NCI-H526 (cell line): ENCODE measurements at regions not wholly inside any gene's neighbourhood (a gene's known extent, or its start where the extent isn't known, plus 50 kb on each side); places are given as distances from the start of the nearest gene placed in this dataset.
"Not testable (repeated sequence)": the region's sequence is repeated elsewhere in the genome, so short reads cannot be mapped to it uniquely, and the experiment has no call there.

Source experiments
- DNase-seq, 2 experiments: peaks; one replicate each; lab custom pipeline; 2025; lab: John Stamatoyannopoulos, UW

GRCh38 chr3:159657176-159657575 lies 331.5 kb upstream of the IL12A start:
- no peak for DNase-seq

GRCh38 chr3:159657629-159658028 lies 331.0 kb upstream of the IL12A start:
- no peak for DNase-seq

GRCh38 chr3:159660326-159660725 lies 328.3 kb upstream of the IL12A start:
- DNase-seq, result no peak

- no peak for DNase-seq
Observed at GRCh38 chr3:159660901-159661300, 327.7 kb upstream of the IL12A start.

- no peak for DNase-seq
Observed at GRCh38 chr3:159662549-159662948, 326.1 kb upstream of the IL12A start.

- DNase-seq, result no peak
Observed at GRCh38 chr3:159664006-159664405, 324.6 kb upstream of the IL12A start.

- no peak for DNase-seq
Observed at GRCh38 chr3:159664653-159665052, 324.0 kb upstream of the IL12A start.

GRCh38 chr3:159667261-159667660 lies 321.4 kb upstream of the IL12A start:
- DNase-seq, result no peak

- no peak for DNase-seq
Observed at GRCh38 chr3:159668461-159668860, 320.2 kb upstream of the IL12A start.

GRCh38 chr3:159668990-159669476 lies 319.6 kb upstream of the IL12A start:
- no peak for DNase-seq

GRCh38 chr3:159669766-159670165 lies 318.9 kb upstream of the IL12A start:
- no peak for DNase-seq

- no peak for DNase-seq
Observed at GRCh38 chr3:159672728-159673688, 315.6 kb upstream of the IL12A start.

- no peak for DNase-seq
Observed at GRCh38 chr3:159674583-159674982, 314.1 kb upstream of the IL12A start.

GRCh38 chr3:159675285-159675684 lies 313.4 kb upstream of the IL12A start:
- no peak for DNase-seq

- DNase-seq, result no peak
Observed at GRCh38 chr3:159679900-159680299, 308.7 kb upstream of the IL12A start.

- not testable (repeated sequence) for DNase-seq
Observed at GRCh38 chr3:159681717-159682116, 306.9 kb upstream of the IL12A start.

GRCh38 chr3:159685801-159686200 lies 302.8 kb upstream of the IL12A start:
- no peak for DNase-seq

GRCh38 chr3:159693226-159693625 lies 295.4 kb upstream of the IL12A start:
- DNase-seq, result no peak

- no peak for DNase-seq
Observed at GRCh38 chr3:159711560-159712333, 276.9 kb upstream of the IL12A start.

- no peak for DNase-seq
Observed at GRCh38 chr3:159721324-159721723, 267.3 kb upstream of the IL12A start.

GRCh38 chr3:159723295-159723694 lies 265.3 kb upstream of the IL12A start:
- no peak for DNase-seq

GRCh38 chr3:159724627-159725026 lies 264.0 kb upstream of the IL12A start:
- DNase-seq, result no peak
